AG08395 (cell line): ENCODE measurements at regions not wholly inside any gene's neighbourhood (a gene's known extent, or its start where the extent isn't known, plus 50 kb on each side); places are given as distances from the start of the nearest gene placed in this dataset.

Experiments
- DNase-seq: peaks from one replicate; pipeline ENCODE4 v3.0.0; 2012; ENCODE audit warnings: mixed read lengths, low spot score

DNA sequence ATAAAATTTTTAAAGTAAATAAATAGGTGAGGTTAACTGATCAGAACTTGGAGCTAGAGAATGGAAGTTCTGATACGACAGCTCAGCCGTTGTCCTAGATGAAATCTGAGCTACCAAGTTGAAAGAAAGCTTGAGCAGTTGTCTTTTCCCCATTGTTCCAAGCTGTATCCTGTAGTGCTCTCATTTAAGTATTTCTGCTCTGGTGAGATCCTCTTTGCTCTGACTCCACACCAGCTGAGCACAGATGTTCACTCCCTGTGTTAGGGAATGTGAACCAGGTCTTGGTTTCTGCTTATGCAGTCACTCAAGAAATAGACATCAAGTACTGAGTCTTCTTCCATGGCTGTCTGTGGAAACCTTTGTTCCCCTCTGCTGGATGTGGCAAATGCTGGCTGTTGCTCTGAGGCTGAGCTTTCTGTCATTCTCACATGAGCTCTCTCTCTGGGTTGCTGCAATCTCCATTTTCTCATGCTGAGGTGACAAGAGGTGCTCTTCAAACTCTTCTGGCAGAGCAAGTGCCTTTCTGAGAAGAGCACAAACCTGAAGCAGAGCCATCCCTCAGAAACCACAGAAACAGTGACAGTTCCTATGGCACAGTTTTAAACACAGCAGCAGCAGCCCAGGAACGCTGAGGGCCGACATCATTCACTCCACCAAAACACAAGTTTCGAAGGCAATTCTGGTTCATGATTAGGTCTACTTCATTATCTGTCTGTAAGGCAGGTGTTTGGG lies 194.1 kb downstream of the SP3 start:
- DNase-seq = no peak

DNA sequence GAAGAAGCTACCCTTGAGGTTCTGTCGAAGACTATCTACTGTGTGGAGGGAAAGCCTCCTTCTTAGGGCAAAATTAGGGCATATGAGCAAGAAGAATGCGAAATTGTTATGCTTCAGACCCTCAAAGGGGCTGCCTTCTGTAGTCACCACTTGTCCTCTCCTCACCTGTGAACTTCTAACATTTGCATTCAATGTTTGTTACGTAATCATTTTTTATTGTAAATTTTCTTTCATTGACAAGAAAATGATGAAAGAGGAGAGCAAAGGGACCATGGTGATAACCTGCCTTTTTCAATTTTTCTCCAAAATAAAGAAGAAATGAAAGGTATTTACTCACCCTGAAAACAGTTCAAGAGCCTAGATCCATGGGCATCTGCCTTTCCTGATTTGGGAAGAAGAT lies 193.0 kb downstream of the SP3 start:
- DNase-seq = no peak

- DNase-seq = no peak
Measured at GRCh38 chr2:173773076-173773475, 192.1 kb downstream of the SP3 start.

DNA sequence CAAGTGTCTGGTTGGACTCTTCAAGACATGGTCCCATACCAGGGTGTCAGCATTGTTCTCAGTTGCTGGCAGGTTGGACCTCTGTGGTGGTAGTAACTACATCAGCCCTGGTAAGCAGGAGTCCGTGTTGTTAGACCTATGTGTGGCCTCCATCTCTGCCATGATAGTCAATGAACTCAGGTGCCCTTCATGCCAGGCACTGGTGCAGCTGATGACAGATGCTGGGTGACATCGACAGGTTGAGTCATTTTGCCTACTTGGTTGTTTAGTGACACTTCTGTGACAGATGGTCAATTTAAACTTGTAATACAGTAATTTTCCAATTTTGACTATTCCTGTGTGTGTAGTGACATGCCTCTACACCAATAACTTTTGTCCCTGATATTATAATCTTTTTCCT lies 189.7 kb downstream of the SP3 start:
- DNase-seq = no peak

- no peak for DNase-seq
Measured at GRCh38 chr2:173782681-173783080, 182.5 kb downstream of the SP3 start.

- no peak for DNase-seq
Measured at GRCh38 chr2:173783382-173783781, 181.8 kb downstream of the SP3 start.

- no peak for DNase-seq
Measured at GRCh38 chr2:173785813-173786212, 179.4 kb downstream of the SP3 start.

DNA sequence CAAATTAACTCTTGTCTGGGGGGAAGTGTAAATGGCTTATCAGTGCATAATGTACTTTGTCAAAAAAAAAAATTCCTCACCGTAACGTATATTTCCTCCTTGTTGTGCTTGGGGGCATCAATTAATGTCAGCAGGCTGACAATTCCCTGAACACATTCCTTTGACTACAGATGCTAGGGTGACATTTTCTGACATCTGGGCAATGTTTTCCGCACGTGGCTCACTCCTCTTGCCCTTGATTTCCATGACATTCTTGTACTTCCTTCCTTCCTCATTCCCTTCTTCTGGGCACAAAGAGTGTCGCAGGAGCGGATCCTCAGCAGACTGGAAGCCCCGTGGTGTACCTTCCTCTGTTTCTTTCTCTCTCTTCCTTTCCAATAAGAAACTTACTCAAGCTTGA lies 173.7 kb downstream of the SP3 start:
- no peak for DNase-seq

GRCh38 chr2:173792166-173792565 lies 173.0 kb downstream of the SP3 start:
- no peak for DNase-seq

DNA sequence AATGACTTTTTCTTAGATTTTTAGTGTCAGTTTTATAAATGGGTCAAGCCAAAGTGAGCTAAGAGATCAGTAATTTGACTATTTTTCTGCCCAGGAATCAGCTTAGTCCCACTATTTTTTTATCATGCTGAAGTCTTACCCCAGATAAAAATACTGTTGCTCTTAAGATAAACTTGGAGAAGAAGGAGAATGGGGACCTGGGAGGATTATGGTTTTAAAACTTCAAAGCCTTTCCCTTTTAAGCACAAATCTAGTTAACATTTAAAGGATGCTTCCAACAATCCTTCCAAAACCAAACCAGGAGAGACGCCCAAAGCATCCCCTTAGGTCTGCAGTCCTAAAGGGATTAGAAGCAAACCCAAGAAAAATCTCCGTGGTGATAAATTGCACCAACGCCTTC lies 172.4 kb downstream of the SP3 start:
- no peak for DNase-seq

GRCh38 chr2:173793709-173794565 lies 171.2 kb downstream of the SP3 start:
- no peak for DNase-seq

DNA sequence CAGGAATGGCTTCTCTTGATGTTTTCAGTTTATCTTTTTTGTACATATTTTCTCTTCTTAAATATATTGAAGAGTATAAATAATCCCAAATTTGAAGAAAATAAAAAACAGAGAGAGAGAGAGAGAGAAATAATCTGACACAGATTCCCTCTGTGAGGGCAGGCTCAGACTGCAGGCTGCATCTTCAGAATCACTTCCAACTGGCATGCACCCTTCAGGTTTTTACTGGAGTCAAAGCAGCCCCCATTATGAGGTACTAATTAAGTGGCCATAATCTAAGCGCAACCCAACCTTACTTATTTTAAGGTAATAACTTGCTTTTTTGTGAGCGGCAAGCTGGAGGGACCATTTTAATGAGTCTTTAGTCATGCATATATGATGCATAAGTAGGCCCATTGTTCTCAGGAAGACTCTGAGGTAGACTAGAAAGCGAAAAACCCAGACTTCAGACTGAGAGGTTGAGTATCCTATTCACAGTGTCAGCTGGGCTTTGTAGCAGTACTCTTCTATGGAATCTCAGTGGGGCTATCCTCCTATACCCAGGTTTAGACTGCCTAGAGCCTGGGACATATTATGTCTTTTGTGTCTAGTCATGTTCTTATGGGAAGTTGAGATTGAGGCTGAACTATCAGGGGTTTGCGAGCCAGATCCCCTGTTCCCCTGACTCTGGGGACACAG lies 167.4 kb downstream of the SP3 start:
- no peak for DNase-seq

GRCh38 chr2:173802518-173802917 lies 162.7 kb downstream of the SP3 start:
- no peak for DNase-seq

DNA sequence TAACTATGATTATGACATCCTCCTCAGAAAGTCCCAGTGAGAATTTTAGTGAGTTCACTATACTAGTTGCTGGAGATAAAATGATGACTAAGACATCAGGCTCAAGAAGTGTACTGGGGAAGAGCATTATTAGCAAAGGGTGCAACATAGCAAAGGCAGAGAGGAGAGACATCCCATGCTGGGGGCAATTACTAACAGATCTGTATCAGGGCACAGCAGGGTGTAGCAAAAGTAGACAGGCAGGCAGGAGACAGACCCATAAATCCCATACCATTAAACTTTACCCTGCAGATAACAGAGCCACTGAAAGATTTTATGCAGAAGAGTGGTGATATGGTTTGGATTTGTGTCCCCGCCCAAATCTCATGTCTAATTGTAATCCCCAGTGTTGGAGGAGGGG lies 161.7 kb downstream of the SP3 start:
- DNase-seq = no peak

DNA sequence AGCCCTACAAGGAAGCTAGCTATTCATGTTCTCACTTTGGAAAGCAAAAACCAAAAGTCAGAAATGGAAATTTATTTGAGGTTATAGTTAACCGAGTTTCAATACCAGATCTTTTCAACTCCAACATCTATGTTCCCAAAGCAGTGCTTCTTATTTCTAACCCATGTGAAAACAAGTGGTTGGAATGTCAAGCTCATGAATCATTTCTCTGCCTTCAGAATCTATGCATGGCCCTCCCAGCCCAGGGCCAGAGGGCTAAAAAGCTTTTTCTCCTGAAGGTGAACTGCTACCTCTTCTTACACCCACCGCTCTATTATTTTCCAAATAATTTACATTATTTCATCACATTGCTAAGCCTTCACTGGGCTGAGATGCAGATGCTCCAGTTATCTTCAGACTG lies 158.4 kb downstream of the SP3 start:
- no peak for DNase-seq

DNA sequence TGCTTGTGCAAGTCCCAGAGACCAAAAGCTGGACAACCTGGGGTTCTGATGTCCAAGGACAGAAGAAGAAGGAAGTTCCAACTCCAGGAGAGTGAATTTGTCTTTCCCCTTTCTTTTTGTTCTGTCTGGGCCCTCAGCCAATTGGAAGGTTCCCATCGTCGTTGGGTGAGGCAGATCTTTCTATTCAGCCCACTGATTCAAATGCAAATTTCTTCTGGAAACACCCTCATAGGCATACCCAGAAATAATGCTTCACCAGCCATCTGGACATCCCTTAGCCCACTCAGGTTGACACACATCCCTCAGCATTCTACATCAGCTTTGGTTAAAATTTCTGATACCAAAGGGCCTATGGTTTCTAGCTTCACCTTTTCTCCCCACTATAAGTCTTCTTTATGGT lies 156.5 kb downstream of the SP3 start:
- no peak for DNase-seq

GRCh38 chr2:173812321-173812720 lies 152.9 kb downstream of the SP3 start:
- DNase-seq = no peak

DNA sequence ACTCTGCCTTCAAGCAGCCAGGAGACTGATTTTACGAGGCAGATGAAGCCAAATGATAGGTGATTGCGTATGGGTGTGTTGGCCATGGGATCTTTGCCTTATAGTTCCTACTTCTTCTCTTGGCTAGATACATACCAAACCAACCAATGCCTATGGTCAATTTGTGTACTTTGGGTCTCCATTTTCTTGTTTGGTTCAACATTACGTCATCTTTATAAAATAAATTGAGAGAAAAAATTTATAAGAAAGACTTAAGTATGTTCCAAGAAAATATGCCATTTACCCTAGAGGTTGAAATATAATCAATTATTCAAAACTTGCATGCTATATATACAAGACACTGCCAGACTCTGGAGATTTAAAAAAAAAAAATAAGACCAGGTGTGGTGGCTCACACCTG lies 150.9 kb downstream of the SP3 start:
- no peak for DNase-seq

- no peak for DNase-seq
Measured at GRCh38 chr2:173815772-173816171, 149.4 kb downstream of the SP3 start.

DNA sequence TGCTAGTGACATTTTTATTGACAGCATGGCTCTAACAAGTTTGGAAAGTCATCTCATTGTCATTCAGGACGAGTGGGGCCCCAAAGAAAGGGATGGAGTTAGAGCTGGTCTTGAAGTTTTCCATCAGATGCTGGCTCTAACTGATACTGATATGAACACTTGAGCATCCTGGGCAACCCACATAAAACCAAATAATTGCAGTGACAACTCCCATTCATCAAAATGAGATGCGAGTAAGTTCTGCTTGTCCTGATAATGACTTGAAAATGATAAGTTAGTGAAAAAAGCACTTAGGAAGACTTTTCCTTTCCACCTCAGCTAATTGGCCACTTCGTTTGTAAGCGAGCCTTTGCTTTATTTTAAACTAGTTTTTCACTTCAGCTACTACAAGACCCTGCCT lies 147.6 kb downstream of the SP3 start:
- no peak for DNase-seq

- no peak for DNase-seq
Measured at GRCh38 chr2:173818285-173818684, 146.9 kb downstream of the SP3 start.

GRCh38 chr2:173819852-173820251 lies 145.3 kb downstream of the SP3 start:
- no peak for DNase-seq

GRCh38 chr2:173821451-173821850 lies 143.7 kb downstream of the SP3 start:
- DNase-seq = no peak
